Trophoblast cell (in vitro differentiated cells and primary cell): ENCODE measurements at regions not wholly inside any gene's neighbourhood (a gene's known extent, or its start where the extent isn't known, plus 50 kb on each side); places are given as distances from the start of the nearest gene placed in this dataset.

Source experiments
- DNase-seq, 2 donors: peaks; one replicate each; pipeline ENCODE4 v3.0.0-alpha.2; 2016
- H2AFZ ChIP-seq: 2 replicates; pipeline ENCODE4 v1.6.1; 2013; ENCODE audit warnings: low read length, moderate library complexity, mild to moderate bottlenecking; ENCODE audit not compliant: insufficient read depth, poor library complexity
- H2AK5ac ChIP-seq: 2 replicates; pipeline ENCODE4 v1.6.1; 2013; ENCODE audit warnings: mild to moderate bottlenecking, low read length
- H2BK120ac ChIP-seq: 2 replicates; pipeline ENCODE4 v1.6.1; 2013; ENCODE audit warnings: low read length, mild to moderate bottlenecking, moderate library complexity; ENCODE audit not compliant: insufficient read depth, poor library complexity
- H2BK12ac ChIP-seq: 2 replicates; pipeline ENCODE4 v1.6.1; 2013; ENCODE audit warnings: mild to moderate bottlenecking, low read length, moderate library complexity
- H2BK5ac ChIP-seq: 2 replicates; pipeline ENCODE4 v1.6.1; 2013; ENCODE audit warnings: low read length, low read depth, moderate library complexity, mild to moderate bottlenecking; ENCODE audit not compliant: poor library complexity
- H3K14ac ChIP-seq: 2 replicates; pipeline ENCODE4 v1.6.1; 2013; ENCODE audit warnings: mild to moderate bottlenecking, low read length
- H3K18ac ChIP-seq: 2 replicates; pipeline ENCODE4 v1.6.1; 2013; ENCODE audit warnings: mild to moderate bottlenecking, low read length
- H3K23ac ChIP-seq: 2 replicates; pipeline ENCODE4 v1.6.1; 2013; ENCODE audit warnings: low read length
- H3K27ac ChIP-seq: 2 replicates; pipeline ENCODE4 v1.5.1; 2013; ENCODE audit warnings: low read depth, mild to moderate bottlenecking, inconsistent platforms, low read length, moderate library complexity
- H3K27me3 ChIP-seq: 2 replicates; pipeline ENCODE4 v1.6.1; 2013; ENCODE audit warnings: inconsistent platforms, mild to moderate bottlenecking, low read length, moderate library complexity; ENCODE audit not compliant: insufficient read depth
- H3K36me3 ChIP-seq, 2 experiments: 1 replicate in 1 of 2; 2 replicates in 1 of 2; pipeline ENCODE4 v1.6.1; 2013; ENCODE audit warnings: low read length in 2 of 2, mild to moderate bottlenecking in 2 of 2, moderate library complexity in 1 of 2; ENCODE audit not compliant: insufficient read depth in 2 of 2, control insufficient read depth in 1 of 2
- H3K4ac ChIP-seq: 2 replicates; pipeline ENCODE4 v1.6.1; 2013; ENCODE audit warnings: low read depth, mild to moderate bottlenecking, low read length, moderate library complexity
- H3K4me1 ChIP-seq, 2 experiments: 1 replicate in 1 of 2; 2 replicates in 1 of 2; pipeline ENCODE4 v1.6.1; 2013; ENCODE audit warnings: low read length in 2 of 2, mild to moderate bottlenecking in 2 of 2, moderate library complexity in 1 of 2; ENCODE audit not compliant: insufficient read depth in 2 of 2, control insufficient read depth in 1 of 2
- H3K4me2 ChIP-seq: 2 replicates; pipeline ENCODE4 v1.6.1; 2013; ENCODE audit warnings: inconsistent platforms, mild to moderate bottlenecking, low read length, moderate library complexity
- H3K4me3 ChIP-seq: 2 replicates; pipeline ENCODE4 v1.5.1; 2013; ENCODE audit warnings: mild to moderate bottlenecking, low read depth, low read length, inconsistent platforms
- H3K79me1 ChIP-seq: one replicate; pipeline ENCODE4 v1.6.1; 2013; ENCODE audit warnings: low read length
- H3K79me2 ChIP-seq: 2 replicates; pipeline ENCODE4 v1.6.1; 2013; ENCODE audit warnings: low read length, mild to moderate bottlenecking; ENCODE audit not compliant: control insufficient read depth, insufficient read depth, poor library complexity
- H3K9ac ChIP-seq: 2 replicates; pipeline ENCODE4 v1.6.1; 2013; ENCODE audit warnings: mild to moderate bottlenecking, low read length
- H3K9me3 ChIP-seq: 2 replicates; pipeline ENCODE4 v1.6.1; 2013; ENCODE audit warnings: low read depth, mild to moderate bottlenecking, control low read depth, inconsistent platforms, low read length; ENCODE audit not compliant: insufficient read depth
- H4K12ac ChIP-seq: 2 replicates; pipeline ENCODE4 v1.6.1; 2013; ENCODE audit warnings: low read depth, mild to moderate bottlenecking, low read length, moderate library complexity
- H4K8ac ChIP-seq: 2 replicates; pipeline ENCODE4 v1.6.1; 2013; ENCODE audit warnings: low read depth, mild to moderate bottlenecking, low read length, moderate library complexity
- H4K91ac ChIP-seq: one replicate; pipeline ENCODE4 v1.6.1; 2013; ENCODE audit warnings: low read depth, mild to moderate bottlenecking, low read length, moderate library complexity
- WGBS: extraction: QIAGEN DNeasy Blood & Tissue Kit; methylation state at CpG from one replicate; pipeline ENCODE4 v1.1.7; 2013; ENCODE audit warnings: missing lambda C conversion rate; ENCODE audit not compliant: insufficient read length, insufficient coverage; ENCODE audit errors: extremely low coverage; 5-methylcytosine and 5-hydroxymethylcytosine counted together

- H3K4me1 ChIP-seq: no peaks in the 10 kb centered on the region
- no peaks in the 10 kb centered on the region for H3K27me3 ChIP-seq
- no peaks in the 10 kb centered on the region for H3K79me1 ChIP-seq
- H3K4me3 ChIP-seq: no peak overlapping the region
- H3K36me3 ChIP-seq: no peaks in the 10 kb centered on the region
- DNase-seq: no peak
- no peaks in the 10 kb centered on the region for H3K9me3 ChIP-seq
- H2BK5ac ChIP-seq: no peak overlapping the region
- H2BK12ac ChIP-seq: no peak overlapping the region
- no peak overlapping the region for H2AFZ ChIP-seq
- no peak overlapping the region for H3K18ac ChIP-seq
- no peak overlapping the region for H4K91ac ChIP-seq
- H3K79me2 ChIP-seq: no peaks in the 10 kb centered on the region
- H3K4ac ChIP-seq: no peak overlapping the region
- no peak overlapping the region for H4K8ac ChIP-seq
- H3K9ac ChIP-seq: no peak overlapping the region
- H3K14ac ChIP-seq: no peak overlapping the region
- H4K12ac ChIP-seq: no peak overlapping the region
- no peak overlapping the region for H2BK120ac ChIP-seq
- no peak overlapping the region for H2AK5ac ChIP-seq
- H3K4me2 ChIP-seq: no peak overlapping the region
- H3K23ac ChIP-seq: no peak overlapping the region
- no peak overlapping the region for H3K27ac ChIP-seq
- no CpG with 5 or more reads among the region's 3 CpGs for WGBS
Observed at GRCh38 chr3:102595057-102595456, 160.2 kb downstream of the ZPLD1 start.

- H2AK5ac ChIP-seq: no peak overlapping the region
- H3K4ac ChIP-seq: no peak overlapping the region
- H3K4me1 ChIP-seq: no peaks in the 10 kb centered on the region
- no peak overlapping the region for H4K91ac ChIP-seq
- H4K8ac ChIP-seq: no peak overlapping the region
- H3K18ac ChIP-seq: no peak overlapping the region
- no peaks in the 10 kb centered on the region for H3K9me3 ChIP-seq
- H2BK5ac ChIP-seq: no peak overlapping the region
- no peak overlapping the region for H2BK120ac ChIP-seq
- no peak overlapping the region for H2AFZ ChIP-seq
- H3K79me1 ChIP-seq: no peaks in the 10 kb centered on the region
- no CpG with 5 or more reads among the region's 7 CpGs for WGBS
- no peak overlapping the region for H4K12ac ChIP-seq
- DNase-seq: no peak
- no peak overlapping the region for H3K14ac ChIP-seq
- no peaks in the 10 kb centered on the region for H3K27me3 ChIP-seq
- peak overlapping the region; percentile 41 for H3K9ac ChIP-seq
- no peak overlapping the region for H3K27ac ChIP-seq
- no peak overlapping the region for H2BK12ac ChIP-seq
- H3K23ac ChIP-seq: no peak overlapping the region
- no peaks in the 10 kb centered on the region for H3K36me3 ChIP-seq
- H3K4me2 ChIP-seq: no peak overlapping the region
- peak overlapping the region; percentile 50 for H3K4me3 ChIP-seq
- H3K79me2 ChIP-seq: no peaks in the 10 kb centered on the region
Observed at GRCh38 chr3:102599819-102600576, 165.2 kb downstream of the ZPLD1 start.

GRCh38 chr3:102605153-102605552, 170.3 kb downstream of the ZPLD1 start:
- Histone ChIP-seq H3K14ac (no peak overlapping the region), H3K4me1 (no peaks in the 10 kb centered on the region), H4K8ac (no peak overlapping the region), H3K27ac (no peak overlapping the region), H4K12ac (no peak overlapping the region), H3K9me3 (no peaks in the 10 kb centered on the region), H3K36me3 (no peaks in the 10 kb centered on the region), H2BK120ac (no peak overlapping the region), H2AK5ac (no peak overlapping the region), H3K27me3 (no peaks in the 10 kb centered on the region), H4K91ac (no peak overlapping the region), H2BK12ac (no peak overlapping the region), H3K4ac (no peak overlapping the region), H3K79me1 (no peaks in the 10 kb centered on the region), H2BK5ac (no peak overlapping the region), H3K79me2 (no peaks in the 10 kb centered on the region), H3K9ac (no peak overlapping the region), H3K4me3 (no peak overlapping the region), H3K18ac (no peak overlapping the region), H2AFZ (no peak overlapping the region), H3K4me2 (no peak overlapping the region), H3K23ac (no peak overlapping the region)
- no CpG with 5 or more reads among the region's 1 CpG for WGBS
- no peak for DNase-seq

- Histone ChIP-seq H2BK120ac (no peak overlapping the region), H2AK5ac (no peak overlapping the region), H3K4me3 (no peak overlapping the region), H3K4me1 (no peaks in the 10 kb centered on the region), H3K27me3 (no peaks in the 10 kb centered on the region), H2BK5ac (no peak overlapping the region), H3K9me3 (no peaks in the 10 kb centered on the region), H3K79me1 (no peaks in the 10 kb centered on the region), H3K14ac (no peak overlapping the region), H3K23ac (no peak overlapping the region), H4K8ac (no peak overlapping the region), H3K4me2 (no peak overlapping the region), H3K36me3 (no peaks in the 10 kb centered on the region), H4K12ac (no peak overlapping the region), H2AFZ (no peak overlapping the region), H3K4ac (no peak overlapping the region), H3K9ac (no peak overlapping the region), H3K79me2 (no peaks in the 10 kb centered on the region), H2BK12ac (no peak overlapping the region), H3K27ac (no peak overlapping the region), H4K91ac (no peak overlapping the region), H3K18ac (no peak overlapping the region)
- WGBS: no CpG with 5 or more reads among the region's 2 CpGs
- peak in 1 of 2 donors; percentile 24 for DNase-seq
Observed at GRCh38 chr3:102608875-102609274, 174.1 kb downstream of the ZPLD1 start.
